Stimulated activated CD4-positive, alpha-beta T cell treated with anti-CD3 and anti-CD28 coated beads, Interleukin-1b, Interleukin-23, amount 100 ng/mL, for 1 hour (primary cell): ENCODE measurements at regions not wholly inside any gene's neighbourhood (a gene's known extent, or its start where the extent isn't known, plus 50 kb on each side); places are given as distances from the start of the nearest gene placed in this dataset.

Experiments used
- DNase-seq, 2 donors: peaks; one replicate each; pipeline ENCODE4 v3.0.0-alpha.2; 2020; ENCODE audit warnings: low read depth in 2 of 2

- DNase-seq, result no peak
These were observed 255.2 kb downstream of the BUB3 start for GRCh38 chr10:123409426-123409825.

GRCh38 chr10:123409884-123410283, 255.7 kb downstream of the BUB3 start:
- DNase-seq, result no peak

GRCh38 chr10:123413353-123413752, 252.8 kb upstream of the GPR26 start:
- DNase-seq, result no peak

- no peak for DNase-seq
These were observed 250.6 kb upstream of the GPR26 start for GRCh38 chr10:123415523-123415922.

- DNase-seq, result no peak
These were observed 248.7 kb upstream of the GPR26 start for GRCh38 chr10:123417414-123417813.

GRCh38 chr10:123421461-123421860, 244.7 kb upstream of the GPR26 start:
- no peak for DNase-seq

GRCh38 chr10:123422261-123422660, 243.9 kb upstream of the GPR26 start:
- DNase-seq, result no peak

GRCh38 chr10:123424537-123424936, 241.6 kb upstream of the GPR26 start:
- DNase-seq, result no peak

- no peak for DNase-seq
These were observed 240.5 kb upstream of the GPR26 start for GRCh38 chr10:123425680-123426079.

- DNase-seq, result no peak
These were observed 238.9 kb upstream of the GPR26 start for GRCh38 chr10:123427165-123427786.

- no peak for DNase-seq
These were observed 237.8 kb upstream of the GPR26 start for GRCh38 chr10:123428391-123428790.

- DNase-seq, result no peak
These were observed 236.4 kb upstream of the GPR26 start for GRCh38 chr10:123429706-123430221.

- no peak for DNase-seq
These were observed 232.6 kb upstream of the GPR26 start for GRCh38 chr10:123433539-123433938.

GRCh38 chr10:123434435-123435039, 231.6 kb upstream of the GPR26 start:
- DNase-seq, result no peak

- no peak for DNase-seq
These were observed 223.3 kb upstream of the GPR26 start for GRCh38 chr10:123442901-123443300.

GRCh38 chr10:123443924-123444323, 222.2 kb upstream of the GPR26 start:
- DNase-seq, result no peak

GRCh38 chr10:123445261-123445775, 220.8 kb upstream of the GPR26 start:
- DNase-seq, result no peak

- DNase-seq, result no peak
These were observed 219.6 kb upstream of the GPR26 start for GRCh38 chr10:123446449-123447156.

GRCh38 chr10:123449234-123449962, 216.8 kb upstream of the GPR26 start:
- DNase-seq, result no peak

GRCh38 chr10:123450956-123451605, 215.1 kb upstream of the GPR26 start:
- no peak for DNase-seq

GRCh38 chr10:123451618-123452245, 214.4 kb upstream of the GPR26 start:
- no peak for DNase-seq
